Esophagus muscularis mucosa (tissue), 4 donors: ENCODE measurements at regions not wholly inside any gene's neighbourhood (a gene's known extent, or its start where the extent isn't known, plus 50 kb on each side); places are given as distances from the start of the nearest gene placed in this dataset.

ENCODE experiments used
- DNase-seq: peaks from one replicate; pipeline ENCODE4 v3.0.0-alpha.2; 2017; ENCODE audit errors: extremely low spot score
- H3K27ac ChIP-seq, 4 donors: fragments of 200-600 bp; sonication (generic); replicated peaks in 1 of 4; 1 replicate in 3 of 4; 2 replicates in 1 of 4; pipeline ENCODE4 v1.5.1; 2016 to 2019; ENCODE audit warnings: mild to moderate bottlenecking in 1 of 4
- H3K27me3 ChIP-seq, 4 donors: fragments of 200-600 bp; sonication (generic); one replicate each; pipeline versions ENCODE4 v1.5.1 to v1.6.0; 2016 to 2019
- H3K36me3 ChIP-seq, 4 donors: fragments of 200-600 bp; sonication (generic); one replicate each; pipeline ENCODE4 v1.5.1; 2016 to 2019
- H3K4me1 ChIP-seq, 4 donors: fragments of 200-600 bp; sonication (generic); one replicate each; pipeline ENCODE4 v1.5.1; 2016 to 2019
- H3K4me3 ChIP-seq, 4 donors: fragments of 200-600 bp; sonication (generic); 1 replicate in 2 of 4; 2 replicates in 2 of 4; pipeline ENCODE4 v1.5.1; 2016 to 2019; ENCODE audit warnings: mild to moderate bottlenecking in 4 of 4, moderate library complexity in 1 of 4
- H3K9me3 ChIP-seq, 4 donors: fragments of 200-600 bp; sonication (generic); 1 replicate in 3 of 4; 2 replicates in 1 of 4; pipeline ENCODE4 v1.5.1; 2016 to 2019
- CTCF ChIP-seq, 3 experiments: fragments of 200-600 bp in 2 of 3; fragments of 450-650 bp in 1 of 3; sonication (generic) in 2 of 3; IDR thresholded peaks; one replicate each; pipeline ENCODE4 v1.5.1; 2017 to 2019; ENCODE audit warnings: antibody characterized with exemption in 3 of 3, mild to moderate bottlenecking in 2 of 3, moderate library complexity in 1 of 3
- EP300 ChIP-seq: sonication (generic); formaldehyde crosslinking; IDR thresholded peaks from one replicate; pipeline ENCODE4 v1.6.1; 2017; ENCODE audit warnings: antibody characterized with exemption
- POLR2A ChIP-seq: fragments of 450-650 bp; IDR thresholded peaks from one replicate; pipeline ENCODE4 v1.6.1; 2017; ENCODE audit warnings: antibody characterized with exemption, moderate library complexity, mild to moderate bottlenecking, low read depth
- POLR2AphosphoS5 ChIP-seq, 2 donors: sonication (generic); formaldehyde crosslinking; IDR thresholded peaks; one replicate each; pipeline ENCODE4 v1.6.1; 2017; ENCODE audit warnings: antibody characterized with exemption in 2 of 2
- WGBS: methylation state at CpG from one replicate; pipeline ENCODE4 v1.1.5; 2018; 5-methylcytosine and 5-hydroxymethylcytosine counted together
- intact Hi-C: fragments of 100-400 bp; cut with DNase I; formaldehyde crosslinking; loops from one replicate; pipeline ENCODE4 v1.15.1; 2023

GRCh38 chr14:81684696-81685095 lies 151.0 kb upstream of the SEL1L start:
- Histone ChIP-seq H3K27ac (no peak overlapping the region), H3K27me3 (no peaks in the 10 kb centered on the region), H3K9me3 (no peaks in the 10 kb centered on the region), H3K4me1 (no peaks in the 10 kb centered on the region), H3K4me3 (no peak overlapping the region), H3K36me3 (no peaks in the 10 kb centered on the region)
- intact Hi-C loops: no loop called here
- TF ChIP-seq EP300 (no peak), POLR2AphosphoS5 (IDR thresholded peaks at IDR 0.05) (no peak), CTCF (IDR thresholded peaks at IDR 0.05) (no peak), POLR2A (no peak)
- WGBS: 92% methylated on average over 1 of the region's 1 CpG
- DNase-seq: no peak

- TF ChIP-seq POLR2A (no peak), POLR2AphosphoS5 (IDR thresholded peaks at IDR 0.05) (no peak), EP300 (no peak), CTCF (IDR thresholded peaks at IDR 0.05) (no peak)
- intact Hi-C loops: no loop called here
These were observed 152.9 kb upstream of the SEL1L start for GRCh38 chr14:81686512-81686911.

GRCh38 chr14:81691931-81692330 lies 158.3 kb upstream of the SEL1L start:
- no peak overlapping the region for H3K4me3 ChIP-seq
- no peak overlapping the region for H3K27ac ChIP-seq
- no peaks in the 10 kb centered on the region for H3K27me3 ChIP-seq
- WGBS: 89% methylated on average over 3 of the region's 3 CpGs
- H3K4me1 ChIP-seq: no peaks in the 10 kb centered on the region
- intact Hi-C loops: no loop called here
- no peaks in the 10 kb centered on the region for H3K36me3 ChIP-seq
- no peak for DNase-seq
- TF ChIP-seq POLR2AphosphoS5 (IDR thresholded peaks at IDR 0.05) (no peak), CTCF (IDR thresholded peaks at IDR 0.05) (no peak), POLR2A (no peak), EP300 (no peak)
- no peaks in the 10 kb centered on the region for H3K9me3 ChIP-seq

More at GRCh38 chr14:81686512-81686911, 152.9 kb upstream of the SEL1L start:
- no peak for DNase-seq
- Histone ChIP-seq H3K36me3 (no peaks in the 10 kb centered on the region), H3K27me3 (no peaks in the 10 kb centered on the region), H3K4me1 (no peaks in the 10 kb centered on the region), H3K4me3 (no peak overlapping the region), H3K27ac (no peak overlapping the region), H3K9me3 (no peaks in the 10 kb centered on the region)
- 51% methylated on average over 4 of the region's 4 CpGs for WGBS

DNA sequence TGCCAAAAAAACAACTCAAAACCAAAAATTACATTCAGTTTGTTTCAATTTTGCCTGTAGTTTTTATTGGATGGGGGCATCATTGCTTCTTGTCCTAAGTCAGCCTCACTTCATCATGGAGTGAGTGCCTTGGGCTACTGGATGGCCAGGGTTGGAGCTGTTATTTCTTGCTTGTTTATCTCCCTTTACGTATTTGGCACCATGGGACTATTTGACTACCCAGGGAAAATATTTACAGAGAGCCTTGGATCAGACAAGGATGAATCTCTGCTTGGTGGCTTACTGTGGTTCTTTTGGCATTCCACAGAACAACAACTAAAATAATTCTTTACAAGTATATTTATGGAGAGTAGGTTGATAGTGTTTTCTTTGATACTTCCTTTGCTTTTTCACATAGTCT lies 160.8 kb upstream of the SEL1L start:
- Histone ChIP-seq H3K4me3 (no peak overlapping the region), H3K9me3 (no peaks in the 10 kb centered on the region), H3K27ac (no peak overlapping the region), H3K36me3 (no peaks in the 10 kb centered on the region), H3K27me3 (no peaks in the 10 kb centered on the region), H3K4me1 (no peaks in the 10 kb centered on the region)
- TF ChIP-seq POLR2A (no peak), CTCF (IDR thresholded peaks at IDR 0.05) (no peak), POLR2AphosphoS5 (IDR thresholded peaks at IDR 0.05) (no peak), EP300 (no peak)
- 86% methylated on average over 1 of the region's 1 CpG for WGBS
- intact Hi-C loops: no loop called here
- no peak for DNase-seq

DNA sequence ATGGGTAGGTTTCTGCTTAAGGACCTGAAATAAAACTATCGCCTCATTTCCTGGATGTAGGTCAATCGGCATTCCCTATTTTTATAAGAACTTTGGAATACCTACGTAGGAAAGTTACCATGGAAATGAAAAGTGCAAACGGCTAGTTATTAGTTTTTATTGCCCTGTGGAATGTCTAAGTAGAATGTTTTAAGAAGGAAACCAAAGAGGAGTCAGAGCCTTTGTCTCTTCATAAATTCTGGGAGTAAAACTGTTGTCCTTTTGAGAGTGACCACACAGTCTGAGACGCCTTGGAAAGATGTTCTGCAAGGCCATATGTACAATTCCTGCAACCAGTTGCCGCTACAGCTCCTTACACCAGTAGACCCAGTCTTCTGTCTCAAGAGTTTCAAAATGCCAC lies 176.0 kb upstream of the SEL1L start:
- no peak overlapping the region for H3K4me3 ChIP-seq
- WGBS: 72% methylated on average over 6 of the region's 6 CpGs
- intact Hi-C loops: no loop called here
- no peaks in the 10 kb centered on the region for H3K36me3 ChIP-seq
- no peak overlapping the region for H3K27ac ChIP-seq
- H3K9me3 ChIP-seq: peaks cover 0 to 7% (median 3%) of the 10 kb centered on the region in 4 donors
- DNase-seq: no peak
- no peaks in the 10 kb centered on the region for H3K4me1 ChIP-seq
- no peak for TF ChIP-seq CTCF (IDR thresholded peaks at IDR 0.05)
- no peak for TF ChIP-seq EP300
- TF ChIP-seq POLR2A: no peak
- no peak for TF ChIP-seq POLR2AphosphoS5 (IDR thresholded peaks at IDR 0.05)
- no peaks in the 10 kb centered on the region for H3K27me3 ChIP-seq
